Endometrial microvascular endothelial cells (primary cell): ENCODE measurements at regions not wholly inside any gene's neighbourhood (a gene's known extent, or its start where the extent isn't known, plus 50 kb on each side); places are given as distances from the start of the nearest gene placed in this dataset.
"Not testable (repeated sequence)": the region's sequence is repeated elsewhere in the genome, so short reads cannot be mapped to it uniquely, and the experiment has no call there.

ENCODE experiments used
- in situ Hi-C: cut with HindIII; loops from 2 replicates; pipeline ENCODE4 v1.10.0; 2017; ENCODE audit warnings: low sequenced_read_pairs, low pct_unique_long_range_greater_than_20kb; ENCODE audit errors: inconsistent ontology term

DNA sequence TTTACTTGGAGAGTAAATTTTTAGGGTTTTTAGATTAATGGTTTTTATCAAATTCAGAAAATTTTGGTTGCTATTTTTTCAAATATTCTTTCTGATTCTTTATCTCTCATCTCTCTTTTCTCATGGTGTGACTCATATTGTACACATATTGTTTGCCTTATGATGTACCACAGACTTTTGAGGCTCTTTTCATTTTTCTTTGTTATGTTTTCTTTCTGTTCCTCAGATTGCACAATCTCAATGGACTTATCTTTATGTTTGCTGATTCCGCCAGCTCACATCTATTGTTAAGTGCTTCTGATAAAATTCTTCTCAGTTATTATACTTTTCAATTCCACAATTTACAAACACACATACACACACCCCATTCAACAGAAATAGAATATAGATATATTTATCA, 168.2 kb upstream of the IGFBP3 start:
- in situ Hi-C loops = no loop called here

DNA sequence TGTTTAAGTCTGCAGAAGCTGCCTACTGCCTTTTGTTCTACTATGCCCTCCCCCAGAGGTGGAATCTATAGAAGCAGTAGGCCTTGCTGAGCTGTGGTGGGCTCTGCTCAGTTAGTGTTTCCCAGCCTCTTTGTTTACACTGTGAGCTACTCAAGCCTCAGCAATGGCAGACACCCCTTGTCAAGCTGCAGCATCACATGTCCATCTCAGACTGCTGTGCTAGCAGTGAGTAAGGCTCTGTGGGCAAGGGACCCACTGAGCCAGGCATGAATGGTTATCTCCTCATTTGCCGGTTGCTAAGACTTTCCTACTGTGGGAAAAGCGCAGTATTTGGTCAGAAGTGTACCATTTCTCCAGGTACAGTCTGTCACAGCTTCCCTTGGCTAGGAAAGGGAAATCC, 167.4 kb upstream of the IGFBP3 start:
- in situ Hi-C loops = not testable (repeated sequence)

DNA sequence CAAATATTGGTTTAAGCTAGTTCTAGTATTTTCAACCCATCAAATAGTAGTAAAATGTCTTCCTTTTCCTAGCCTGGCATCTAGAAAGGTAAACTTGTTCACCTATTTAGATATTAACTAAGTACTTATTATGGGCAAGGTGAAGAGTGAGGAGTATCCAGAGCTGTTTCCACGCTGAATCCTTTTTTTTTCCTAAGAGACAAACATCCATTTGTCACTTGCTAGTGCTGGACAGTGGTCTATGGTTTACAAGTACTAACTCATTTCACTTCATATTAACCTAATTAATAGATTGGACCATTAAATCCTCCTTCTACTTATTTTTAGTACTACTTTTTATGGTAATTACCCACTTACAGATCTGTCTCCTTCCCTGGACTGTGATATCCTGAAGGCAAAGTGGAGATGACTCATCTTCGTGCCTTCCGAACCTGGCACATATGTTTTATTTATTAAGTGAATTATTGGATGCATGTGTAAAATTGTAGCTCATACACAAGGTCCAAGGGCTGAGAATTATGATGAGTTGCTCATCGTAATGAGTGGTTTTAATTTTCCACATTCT, 159.6 kb upstream of the IGFBP3 start:
- in situ Hi-C loops = no loop called here

DNA sequence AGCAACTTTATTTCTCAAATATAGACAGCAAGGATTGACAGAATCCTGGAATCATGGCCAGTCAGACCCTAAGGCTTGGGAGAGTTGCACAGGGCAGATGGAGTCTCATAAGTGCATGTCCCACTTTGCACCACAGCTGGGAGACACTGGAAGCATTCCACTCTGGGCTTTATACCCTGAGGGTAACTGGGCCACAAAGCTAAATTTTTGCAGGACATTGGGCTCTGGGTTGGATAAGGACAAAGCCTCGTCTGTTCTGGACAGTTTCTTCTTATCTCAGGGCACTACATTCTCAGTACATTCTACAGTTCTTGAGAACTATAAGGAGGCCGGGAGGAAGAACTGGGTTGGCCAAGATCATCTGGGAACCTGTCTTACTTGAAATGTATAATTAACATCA, 158.3 kb upstream of the IGFBP3 start:
- in situ Hi-C loops = no loop called here

DNA sequence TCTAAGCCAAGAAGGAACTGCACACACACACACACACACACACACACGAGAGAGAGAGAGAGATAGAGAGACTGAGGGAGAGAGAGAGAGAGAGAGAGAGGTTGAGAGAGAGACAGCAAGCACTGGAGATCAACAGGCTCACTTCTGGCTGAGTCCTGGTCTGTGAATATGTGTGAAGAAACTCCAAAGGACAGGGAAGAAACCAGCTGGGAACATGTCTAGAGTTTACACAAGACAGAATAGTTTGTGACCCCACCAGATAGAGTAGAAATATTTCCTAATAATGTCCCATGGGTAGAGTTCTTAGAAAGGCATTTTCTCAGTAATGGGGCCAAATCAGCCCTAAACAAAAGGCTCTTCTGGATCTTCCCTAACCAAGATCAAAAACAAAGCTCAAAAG, 155.5 kb upstream of the IGFBP3 start:
- in situ Hi-C loops = no loop called here

DNA sequence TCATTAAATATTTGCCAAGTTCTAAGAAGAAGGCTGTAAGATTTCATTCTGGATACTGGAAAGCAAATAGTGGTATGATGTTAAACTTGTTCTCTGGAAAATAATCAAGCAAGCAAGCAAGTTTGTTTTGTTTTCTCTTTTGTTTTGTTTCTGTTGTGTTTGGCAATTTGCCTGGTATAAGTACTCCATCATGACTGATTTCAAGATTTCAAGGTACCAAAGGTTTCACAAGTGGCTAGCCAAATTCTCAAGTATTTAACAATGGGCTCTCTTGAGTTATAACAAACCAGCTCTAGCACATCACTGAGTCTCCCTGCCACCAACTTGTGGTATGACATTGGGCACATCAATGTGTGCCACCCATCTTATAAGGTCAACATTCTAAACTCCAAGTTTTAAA, 151.7 kb upstream of the IGFBP3 start:
- in situ Hi-C loops = no loop called here

DNA sequence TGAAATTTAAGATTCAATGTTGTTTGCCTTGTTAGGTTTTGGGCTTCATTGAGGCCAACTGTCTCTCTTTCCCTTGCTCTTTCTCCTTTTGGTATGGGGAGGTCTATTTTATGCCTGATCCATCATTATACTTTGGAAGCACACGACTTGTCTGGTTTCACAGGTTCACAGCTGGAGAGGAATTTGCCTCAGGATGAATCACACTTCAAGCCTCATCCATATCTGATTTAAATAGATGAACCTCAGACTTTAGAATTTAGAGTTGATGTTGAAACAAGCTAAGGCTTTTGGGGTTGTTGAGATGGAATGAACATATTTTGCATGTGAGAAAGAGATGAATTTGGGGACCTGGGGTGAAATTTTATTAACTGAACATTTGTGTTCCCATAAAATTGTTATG, 150.5 kb upstream of the IGFBP3 start:
- in situ Hi-C loops = no loop called here

DNA sequence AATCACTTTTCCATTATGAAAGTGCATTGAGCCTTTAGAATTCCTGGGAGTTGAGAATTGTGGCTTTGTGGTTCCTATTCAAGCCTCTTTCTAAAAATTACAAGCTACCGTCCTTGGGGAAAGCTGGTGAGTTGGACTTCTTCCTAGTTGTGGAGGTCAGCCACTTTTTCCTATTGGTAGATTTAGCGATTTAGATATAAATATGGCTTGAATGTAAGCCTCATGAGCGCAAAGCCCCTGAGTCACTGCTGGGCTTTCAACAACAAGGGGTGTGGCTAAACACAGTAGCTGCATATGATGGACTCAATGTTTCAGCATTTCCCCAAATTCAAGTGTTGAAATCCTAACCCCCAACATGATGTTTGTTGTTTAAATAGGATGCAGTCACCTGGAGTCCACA, 150.0 kb upstream of the IGFBP3 start:
- in situ Hi-C loops = no loop called here

DNA sequence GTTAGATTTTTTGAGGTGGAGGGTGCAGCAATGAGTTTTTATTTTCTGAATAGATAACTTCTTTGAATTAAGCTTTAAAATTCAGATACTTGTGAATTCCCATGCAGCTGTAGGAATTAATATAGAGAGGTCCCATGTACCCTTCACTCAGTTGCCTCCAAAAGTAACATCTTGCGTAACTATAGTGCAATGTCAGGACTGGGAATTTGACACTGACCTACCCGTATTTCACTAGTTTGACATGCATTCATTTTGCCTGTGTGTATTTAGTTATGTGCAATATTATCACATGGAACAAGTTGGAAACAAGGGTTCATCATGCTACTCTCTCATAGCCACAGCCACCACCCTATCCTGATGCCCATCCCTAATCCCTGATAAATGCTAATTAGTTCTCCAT, 147.1 kb upstream of the IGFBP3 start:
- in situ Hi-C loops = no loop called here

DNA sequence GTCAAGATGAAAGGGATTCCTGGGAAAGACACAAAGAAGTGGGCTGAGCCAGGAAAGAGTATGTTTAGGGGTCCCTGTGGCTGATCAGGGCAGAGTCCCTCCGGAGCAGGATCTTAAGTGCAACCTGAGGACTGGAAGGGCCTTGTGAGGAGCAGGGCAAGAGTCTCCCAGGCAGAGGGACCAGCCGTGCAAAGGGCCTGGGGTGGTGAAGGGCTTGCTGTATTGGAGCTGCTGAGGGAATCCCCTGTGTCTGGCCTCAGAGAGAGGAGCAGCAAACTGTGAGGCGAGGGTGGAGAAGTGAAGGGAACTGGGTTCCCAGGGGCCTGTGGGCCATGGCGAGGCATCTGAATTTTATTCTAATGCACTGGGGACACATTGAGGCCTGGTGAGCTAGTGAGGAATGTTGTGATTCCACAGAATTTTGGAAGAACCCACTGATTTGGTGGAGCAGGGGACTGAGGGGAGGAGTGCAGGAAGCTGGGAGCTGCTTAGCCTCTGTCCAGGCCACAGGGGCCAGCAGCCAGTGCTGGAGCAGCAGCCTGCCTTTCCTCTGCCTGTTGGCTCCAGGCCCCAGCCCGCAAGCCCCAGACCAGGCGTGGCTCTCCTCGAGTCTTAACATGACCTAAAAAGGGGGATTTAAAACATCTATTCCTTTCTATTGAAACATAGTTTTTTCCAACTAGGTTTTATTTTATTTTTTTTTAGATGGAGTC, 138.4 kb upstream of the IGFBP3 start:
- in situ Hi-C loops = no loop called here

DNA sequence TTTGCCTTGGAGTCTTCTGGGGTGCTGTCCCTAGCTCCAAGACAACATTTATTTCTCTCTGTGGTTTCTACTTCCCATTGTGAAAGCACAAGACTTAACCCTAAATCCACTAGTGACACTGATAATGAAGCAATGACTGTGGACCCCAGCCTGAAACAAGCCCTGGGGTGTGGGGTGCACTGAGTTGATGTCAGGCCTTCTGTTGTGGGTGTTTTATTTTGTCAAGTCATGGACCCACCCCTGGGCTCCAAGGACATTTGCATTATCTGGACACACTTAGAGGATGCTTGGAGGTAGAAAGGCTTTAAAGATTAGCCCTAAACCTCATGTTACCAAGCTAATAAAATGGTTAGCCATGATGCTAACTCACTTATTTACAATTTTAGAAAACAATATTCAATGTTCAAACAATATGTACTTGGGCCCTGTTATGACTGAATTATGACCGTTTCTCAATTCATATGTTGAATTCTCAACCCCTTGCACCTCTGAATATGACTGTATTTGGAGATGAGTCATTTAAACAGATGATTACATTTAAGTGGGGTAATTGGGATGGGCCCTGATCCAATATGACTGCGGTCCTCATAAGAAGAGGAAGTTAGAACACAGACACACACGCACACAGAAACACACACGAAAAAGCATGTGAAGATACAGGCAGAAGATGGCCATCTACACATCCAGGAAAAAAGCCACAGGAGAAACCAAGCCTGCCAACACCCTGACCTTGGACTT, 137.2 kb upstream of the IGFBP3 start:
- in situ Hi-C loops = no loop called here

DNA sequence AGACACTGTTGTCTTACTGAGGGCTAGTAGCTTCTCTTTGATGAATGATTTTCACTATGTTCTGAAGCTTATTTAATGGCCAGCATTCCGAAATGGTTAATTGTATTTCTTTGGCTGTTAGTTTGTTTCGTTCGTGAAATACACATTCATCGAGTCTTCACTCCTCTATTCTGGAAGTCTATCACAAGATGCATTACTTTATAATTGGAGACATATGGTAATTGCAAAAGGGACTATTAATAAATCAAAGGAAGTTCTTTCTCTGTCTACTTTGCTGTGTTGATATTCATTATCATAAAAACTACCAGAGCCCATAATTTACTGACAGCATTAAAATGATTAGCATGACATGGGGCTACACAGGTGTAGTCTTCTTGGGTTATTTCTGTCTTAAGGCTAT, 133.8 kb upstream of the IGFBP3 start:
- in situ Hi-C loops = no loop called here

DNA sequence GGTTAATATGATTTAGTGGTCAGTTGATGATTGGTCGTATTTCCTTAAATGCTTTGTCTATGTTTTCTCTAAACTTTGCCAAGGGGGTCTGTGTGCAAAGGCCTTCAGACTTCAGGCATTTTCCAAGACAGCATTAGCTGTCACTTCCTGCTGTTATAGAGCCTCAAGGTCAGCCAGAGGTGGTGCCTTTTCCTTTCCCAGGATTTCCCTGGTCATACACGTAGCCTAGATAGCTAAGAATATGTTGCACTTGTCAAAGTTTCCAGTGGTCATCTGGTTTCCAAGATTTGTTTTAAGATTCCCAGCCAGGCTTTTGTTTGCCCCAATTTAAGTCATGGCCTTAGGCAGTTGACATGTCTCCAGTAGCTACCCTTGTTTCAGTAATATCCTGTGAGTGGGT, 133.2 kb upstream of the IGFBP3 start:
- in situ Hi-C loops = no loop called here

DNA sequence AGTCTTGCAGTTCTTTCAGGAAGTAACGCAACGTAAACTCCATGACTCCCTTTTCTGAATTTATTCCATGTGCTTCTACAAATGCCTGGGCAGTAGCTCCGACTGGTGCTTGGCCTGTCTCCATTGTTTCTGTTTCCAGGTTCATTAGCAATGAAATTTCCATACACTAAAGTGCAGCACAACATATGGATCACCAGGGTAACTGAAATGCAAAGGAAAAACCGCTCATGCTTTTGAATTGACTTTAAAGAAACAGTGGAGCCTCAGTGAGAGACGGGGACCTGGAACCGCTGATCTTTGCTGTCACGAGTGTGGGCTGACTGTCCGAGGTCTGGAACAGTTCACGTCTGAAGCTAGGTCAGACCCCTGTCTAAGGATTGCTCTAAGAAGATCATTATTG, 126.5 kb upstream of the IGFBP3 start:
- in situ Hi-C loops = no loop called here

DNA sequence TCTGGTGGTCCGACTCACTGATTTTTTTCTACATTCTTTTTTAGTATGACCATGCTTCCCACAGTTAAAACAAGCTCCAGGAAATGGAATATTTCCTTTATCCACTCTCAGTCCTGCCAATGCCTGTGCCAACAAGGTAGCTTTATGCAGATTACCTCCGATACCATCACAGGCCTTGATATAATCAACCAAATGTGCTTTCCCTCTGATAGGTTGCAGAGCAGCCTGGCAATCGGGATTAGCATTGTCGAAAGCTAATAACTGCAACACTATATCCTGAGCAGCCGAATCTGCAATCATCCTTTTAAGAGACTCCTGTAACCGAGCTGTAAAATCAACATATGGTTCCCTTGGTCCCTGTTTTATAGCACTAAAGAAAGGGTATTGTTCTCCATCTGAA, 122.3 kb upstream of the IGFBP3 start:
- in situ Hi-C loops = not testable (repeated sequence)

DNA sequence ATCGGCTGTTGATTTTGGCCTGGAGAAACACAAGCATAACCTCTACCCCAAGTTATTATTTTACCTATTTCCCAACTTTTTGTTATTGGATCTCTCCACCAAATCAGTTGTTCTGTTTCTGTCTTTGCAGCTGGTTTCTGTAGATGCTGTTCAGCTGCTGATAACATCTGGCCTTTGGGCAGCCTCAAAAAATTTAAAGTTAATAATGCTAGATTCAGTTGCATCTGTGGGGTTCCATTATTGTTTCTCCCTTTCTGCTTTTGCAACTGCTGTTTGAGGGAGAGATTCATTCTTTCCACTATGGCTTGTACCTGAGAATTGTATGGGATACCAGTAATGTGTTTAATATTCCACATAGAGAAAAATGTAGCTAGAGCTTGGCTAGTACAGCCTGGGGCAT, 118.7 kb upstream of the IGFBP3 start:
- in situ Hi-C loops = not testable (repeated sequence)

DNA sequence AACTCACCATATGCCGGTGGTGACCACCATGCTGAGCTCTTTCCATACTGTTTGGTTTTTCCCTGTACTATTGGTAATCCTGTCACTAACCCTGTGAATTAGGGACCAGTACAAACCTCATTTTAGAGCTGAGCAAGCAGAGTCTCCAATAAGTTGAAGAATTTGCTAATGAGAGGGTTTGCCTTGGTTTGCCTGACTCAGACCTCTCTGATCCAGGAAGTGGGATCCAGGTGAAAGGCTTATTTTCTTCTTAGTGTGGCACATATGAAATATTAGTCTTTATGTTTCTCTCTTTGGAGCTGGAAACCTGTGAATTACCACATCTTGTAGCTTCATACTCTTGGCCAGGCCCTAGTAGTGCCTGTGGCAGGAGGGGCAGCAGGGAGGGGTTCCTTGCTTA, 114.1 kb upstream of the IGFBP3 start:
- in situ Hi-C loops = no loop called here

DNA sequence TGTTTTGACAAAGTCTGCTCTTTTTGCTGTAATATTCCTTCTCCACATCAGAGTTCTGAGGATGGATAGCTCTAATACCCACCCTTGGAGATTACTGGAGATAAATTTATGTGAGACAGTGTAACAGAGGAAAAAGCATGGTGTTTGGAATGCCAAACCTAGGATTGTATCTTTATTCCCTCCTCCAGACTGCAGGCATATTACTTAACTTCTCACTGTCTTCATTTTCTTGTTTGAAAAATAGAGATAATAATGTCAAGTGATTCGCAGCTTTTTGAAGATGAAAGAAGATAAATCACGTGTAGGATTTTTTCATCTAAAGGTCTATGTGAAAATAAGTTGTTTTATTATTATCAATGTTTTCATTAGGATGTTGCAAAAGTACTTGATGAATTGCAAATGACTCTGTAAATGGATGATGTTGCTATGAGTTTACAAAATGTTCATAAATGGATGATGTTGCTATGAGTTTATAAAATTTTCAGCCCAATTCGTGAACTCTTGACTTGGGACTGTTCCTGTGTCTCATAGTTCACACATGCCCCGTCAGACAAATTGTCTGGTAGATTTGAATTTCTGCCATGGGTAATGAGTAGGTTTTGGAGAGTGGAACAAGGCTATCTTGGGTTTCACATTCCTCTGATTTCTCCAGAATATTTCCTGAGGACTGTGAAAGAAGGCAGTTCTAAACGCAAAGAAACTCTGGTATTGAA, 113.1 kb upstream of the IGFBP3 start:
- in situ Hi-C loops = no loop called here

DNA sequence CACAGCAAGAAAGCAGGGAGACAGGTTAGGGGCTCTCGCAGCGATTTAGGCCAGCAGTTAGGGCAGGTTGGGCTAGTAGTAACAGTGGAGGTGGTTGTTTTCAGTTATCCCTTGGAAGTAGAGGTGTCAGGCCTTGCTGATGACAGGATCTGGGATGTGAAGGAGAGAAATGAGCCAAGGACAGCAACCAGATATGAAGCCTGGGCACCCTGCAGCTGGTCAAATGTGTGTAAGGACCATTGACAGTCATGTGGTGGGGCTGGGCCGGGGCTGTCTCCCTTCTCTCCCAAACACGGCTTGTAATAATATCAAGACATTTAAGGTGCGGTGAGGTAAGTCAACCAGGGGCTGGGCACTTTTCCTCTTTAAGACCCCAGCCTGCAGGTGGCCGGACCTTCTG, 112.5 kb upstream of the IGFBP3 start:
- in situ Hi-C loops = no loop called here

DNA sequence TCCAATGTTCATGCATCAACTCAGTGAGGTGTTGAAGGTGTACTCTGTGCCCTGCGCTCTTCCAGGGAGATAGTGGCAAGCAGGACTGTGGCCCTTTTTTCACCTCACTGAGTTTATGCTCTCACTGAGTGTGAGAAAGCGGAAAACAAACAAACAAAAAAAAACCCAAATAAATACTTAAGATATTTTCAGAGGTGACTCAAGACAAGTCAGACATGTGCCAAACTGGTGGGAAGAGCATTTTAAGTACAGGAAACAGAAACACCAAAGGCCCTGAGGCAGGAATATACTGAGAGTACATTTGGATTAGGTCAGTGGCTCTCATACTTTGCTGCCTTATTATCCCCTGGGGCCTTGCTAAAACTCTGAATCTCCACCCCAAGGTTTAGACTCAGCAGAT, 111.9 kb upstream of the IGFBP3 start:
- in situ Hi-C loops = no loop called here
